ENCODE measurements at regions not wholly inside any gene's neighbourhood (a gene's known extent, or its start where the extent isn't known, plus 50 kb on each side); places are given as distances from the start of the nearest gene placed in this dataset.

GRCh38 chr16:7025616-7026190 lies 306.9 kb upstream of the RBFOX1 start:
- DNase-seq (ENCODE audit: low spot score), result no peak
- H3K27me3 ChIP-seq, result no peaks in the 10 kb centered on the region
- no peak overlapping the region for H3K4me3 ChIP-seq
- no peaks in the 10 kb centered on the region for H3K36me3 ChIP-seq
- H3K4me1 ChIP-seq, result no peaks in the 10 kb centered on the region
- no peaks in the 10 kb centered on the region for H3K9me3 ChIP-seq
- no peak overlapping the region for H3K27ac ChIP-seq
- peak; percentile 20 to 68 for TF ChIP-seq CTCF (IDR thresholded peaks at IDR 0.05)

GRCh38 chr16:7021653-7022275 lies 310.9 kb upstream of the RBFOX1 start:
- Histone ChIP-seq H3K4me1 (no peaks in the 10 kb centered on the region), H3K36me3 (no peaks in the 10 kb centered on the region), H3K27me3 (no peaks in the 10 kb centered on the region), H3K4me3 (no peak overlapping the region), H3K9me3 (no peaks in the 10 kb centered on the region), H3K27ac (no peak overlapping the region)
- no peak for TF ChIP-seq CTCF (IDR thresholded peaks at IDR 0.05)
- no peak for DNase-seq (ENCODE audit: low spot score)

DNA sequence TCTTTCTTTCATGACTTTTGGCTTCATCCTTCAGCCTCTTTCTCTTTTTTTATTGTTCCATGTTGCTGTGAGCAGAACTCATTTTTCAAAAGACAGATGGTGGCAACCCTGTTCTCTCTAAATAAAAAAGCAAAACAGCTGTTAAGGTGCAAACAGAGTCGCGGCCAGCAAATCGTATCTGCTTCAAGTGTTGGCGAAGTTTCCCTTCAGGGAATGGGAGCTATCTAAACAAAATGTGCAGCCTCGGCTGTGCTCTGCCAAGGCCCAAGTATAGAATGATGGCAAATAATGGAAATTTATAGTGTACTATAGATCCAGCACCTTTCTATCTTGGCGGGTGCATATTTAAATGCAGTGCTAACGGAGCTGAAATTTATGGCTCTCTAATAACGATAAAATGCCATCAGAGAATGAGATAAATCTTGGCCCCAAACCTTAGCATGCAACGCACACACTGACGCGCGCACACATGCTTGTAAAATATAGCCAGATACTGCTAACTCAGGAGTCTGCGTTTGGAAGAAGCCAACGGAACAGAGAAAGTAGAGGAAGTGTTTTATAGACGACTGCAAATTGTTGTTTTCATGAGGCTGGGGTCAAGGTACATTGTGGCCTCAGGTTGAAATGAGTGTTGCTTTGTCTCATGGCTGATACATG lies 315.5 kb upstream of the RBFOX1 start:
- Histone ChIP-seq H3K4me3 (no peak overlapping the region), H3K36me3 (no peaks in the 10 kb centered on the region), H3K27ac (no peak overlapping the region), H3K4me1 (no peaks in the 10 kb centered on the region), H3K27me3 (no peaks in the 10 kb centered on the region), H3K9me3 (no peaks in the 10 kb centered on the region)
- TF ChIP-seq CTCF (IDR thresholded peaks at IDR 0.05), result no peak
- DNase-seq (ENCODE audit: low spot score), result no peak

- Histone ChIP-seq H3K9me3 (no peaks in the 10 kb centered on the region), H3K27me3 (no peaks in the 10 kb centered on the region), H3K4me3 (no peak overlapping the region), H3K36me3 (no peaks in the 10 kb centered on the region), H3K4me1 (no peaks in the 10 kb centered on the region), H3K27ac (no peak overlapping the region)
- no peak for DNase-seq (ENCODE audit: low spot score)
- TF ChIP-seq CTCF (IDR thresholded peaks at IDR 0.05), result no peak
These were observed 317.9 kb upstream of the RBFOX1 start for GRCh38 chr16:7014756-7015155.

DNA sequence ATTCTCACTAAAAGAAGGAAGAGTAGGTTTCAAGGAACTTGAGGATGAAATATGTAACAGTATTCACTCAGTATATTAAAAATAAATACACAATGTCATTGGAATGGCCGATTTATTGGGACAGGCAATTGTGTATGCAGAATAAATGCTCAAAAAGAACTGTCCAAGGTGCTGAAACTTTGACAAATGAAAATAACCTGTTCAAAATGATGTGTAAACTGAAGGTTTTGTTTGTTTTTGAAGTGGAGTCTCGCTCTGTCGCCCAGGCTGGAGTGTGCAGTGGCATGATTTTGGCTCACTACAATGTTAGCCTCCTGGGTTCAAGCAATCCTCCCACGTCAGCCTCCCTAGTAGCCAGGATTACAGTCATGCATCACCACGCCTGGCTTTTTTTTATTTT lies 318.7 kb upstream of the RBFOX1 start:
- Histone ChIP-seq H3K36me3 (no peaks in the 10 kb centered on the region), H3K9me3 (no peaks in the 10 kb centered on the region), H3K27ac (no peak overlapping the region), H3K4me1 (no peaks in the 10 kb centered on the region), H3K4me3 (no peak overlapping the region), H3K27me3 (no peaks in the 10 kb centered on the region)
- no peak for TF ChIP-seq CTCF (IDR thresholded peaks at IDR 0.05)
- no peak for DNase-seq (ENCODE audit: low spot score)

Data from right atrium auricular region (tissue), 2 donors.